H1 (cell line): ENCODE measurements at regions not wholly inside any gene's neighbourhood (a gene's known extent, or its start where the extent isn't known, plus 50 kb on each side); places are given as distances from the start of the nearest gene placed in this dataset.

Source experiments
- CTCF ChIA-PET: fragments of 300-600 bp; sonication (Branson Sonifier 250); formaldehyde crosslinking; loops from one replicate; lab custom pipeline; 2021; ENCODE audit not compliant: partially characterized antibody; lab: Charles Lee
- POLR2A ChIA-PET: fragments of 300-600 bp; sonication (Branson Sonifier 250); formaldehyde crosslinking; loops from one replicate; lab custom pipeline; 2021; ENCODE audit warnings: inconsistent platforms; ENCODE audit not compliant: partially characterized antibody; lab: Charles Lee
- DNase-seq, 2 experiments: peaks; one replicate each; pipeline versions ENCODE4 v3.0.0 to v3.0.0-alpha.2; 2010 to 2022; ENCODE audit warnings: low spot score in 2 of 2, low read depth in 1 of 2, mixed read lengths in 1 of 2
- FAIRE-seq: peaks from 2 replicates; lab custom pipeline; 2011; peaks lifted over from hg19 to GRCh38; lab: Jason Lieb, UNC
- H2AFZ ChIP-seq: 2 replicates; pipeline ENCODE4 v1.8.1; 2012; ENCODE audit warnings: low read length, inconsistent platforms
- H2AK5ac ChIP-seq: 2 replicates; pipeline ENCODE4 v1.6.1; 2013; ENCODE audit warnings: low read depth, low read length
- H2BK120ac ChIP-seq: replicated peaks from 2 replicates; pipeline ENCODE3; 2013; ENCODE audit warnings: low read depth, low read length, inconsistent platforms
- H2BK12ac ChIP-seq: 2 replicates; pipeline ENCODE4 v1.6.1; 2013; ENCODE audit warnings: low read depth, low read length
- H2BK15ac ChIP-seq: 2 replicates; pipeline ENCODE4 v1.6.1; 2013; ENCODE audit warnings: low read length
- H2BK20ac ChIP-seq: 2 replicates; pipeline ENCODE4 v1.6.1; 2013; ENCODE audit warnings: low read length
- H2BK5ac ChIP-seq: 2 replicates; pipeline ENCODE4 v1.6.1; 2013; ENCODE audit warnings: low read depth, low read length
- H3K14ac ChIP-seq: 2 replicates; pipeline ENCODE4 v1.6.1; 2013; ENCODE audit warnings: inconsistent platforms; ENCODE audit not compliant: insufficient read length
- H3K18ac ChIP-seq: 2 replicates; pipeline ENCODE4 v1.6.1; 2013; ENCODE audit warnings: low read length; ENCODE audit errors: extremely low read depth
- H3K23ac ChIP-seq: 2 replicates; pipeline ENCODE4 v1.6.1; 2013; ENCODE audit warnings: inconsistent platforms; ENCODE audit not compliant: insufficient read length
- H3K23me2 ChIP-seq: 2 replicates; pipeline ENCODE4 v1.6.1; 2013; ENCODE audit warnings: low read depth, low read length
- H3K27ac ChIP-seq: 2 replicates; pipeline ENCODE4 v1.6.1; 2011; ENCODE audit warnings: low read depth, low read length, inconsistent platforms
- H3K27me3 ChIP-seq, 4 experiments: replicated peaks in 1 of 4; 1 replicate in 1 of 4; 2 replicates in 3 of 4; pipeline versions ENCODE4 v1.6.1 to v1.8.1; 2011 to 2013; ENCODE audit warnings: low read length in 3 of 4, mild to moderate bottlenecking in 3 of 4, inconsistent platforms in 2 of 4, mixed read lengths in 2 of 4, moderate library complexity in 1 of 4; ENCODE audit not compliant: control insufficient read depth in 3 of 4, insufficient read depth in 3 of 4; ENCODE audit errors: extremely low read depth in 1 of 4
- H3K36me3 ChIP-seq, 4 experiments: 2 replicates each; pipeline versions ENCODE4 v1.6.1 to v1.8.1; 2011 to 2013; ENCODE audit warnings: mild to moderate bottlenecking in 4 of 4, low read length in 3 of 4, moderate library complexity in 2 of 4, control low read depth in 1 of 4, inconsistent platforms in 1 of 4; ENCODE audit not compliant: insufficient read depth in 4 of 4, control insufficient read depth in 2 of 4
- H3K4ac ChIP-seq: replicated peaks from 2 replicates; pipeline ENCODE3; 2013; ENCODE audit warnings: low read length, low read depth, mixed read lengths, inconsistent platforms; ENCODE audit not compliant: insufficient read length
- H3K4me1 ChIP-seq, 4 experiments: replicated peaks in 1 of 4; 1 replicate in 1 of 4; 2 replicates in 3 of 4; pipeline versions ENCODE4 v1.6.1 to v1.8.1; 2011 to 2013; ENCODE audit warnings: low read length in 3 of 4, inconsistent platforms in 2 of 4, mixed read lengths in 1 of 4; ENCODE audit not compliant: insufficient read depth in 4 of 4, control insufficient read depth in 3 of 4
- H3K4me2 ChIP-seq, 2 experiments: 2 replicates each; pipeline versions ENCODE4 v1.6.1 to v1.8.1; 2011 to 2013; ENCODE audit warnings: low read depth in 2 of 2, low read length in 2 of 2, control low read depth in 1 of 2, inconsistent platforms in 1 of 2, mild to moderate bottlenecking in 1 of 2; ENCODE audit not compliant: insufficient read depth in 1 of 2
- H3K4me3 ChIP-seq, 4 experiments: fragments of 200-600, 300-600 bp in 1 of 4; sonication (generic), shearing (Covaris generic), sonication (Bioruptor Twin) in 1 of 4; 2 replicates each; pipeline versions ENCODE4 v1.5.1 to v1.8.1; 2011 to 2016; ENCODE audit warnings: low read length in 4 of 4, low read depth in 3 of 4, control low read depth in 2 of 4, inconsistent platforms in 2 of 4, mild to moderate bottlenecking in 2 of 4, mixed read lengths in 1 of 4, moderate library complexity in 1 of 4; ENCODE audit not compliant: insufficient read depth in 2 of 4; ENCODE audit errors: extremely low read depth in 1 of 4
- H3K56ac ChIP-seq: replicated peaks from 2 replicates; pipeline ENCODE3; 2013; ENCODE audit warnings: low read depth, mild to moderate bottlenecking, mixed read lengths, low read length, inconsistent platforms; ENCODE audit not compliant: insufficient read length
- H3K79me1 ChIP-seq: 2 replicates; pipeline ENCODE4 v1.6.1; 2013; ENCODE audit warnings: low read depth, low read length, control low read depth
- H3K79me2 ChIP-seq, 2 experiments: 2 replicates each; pipeline versions ENCODE4 v1.6.1 to v1.8.1; 2012 to 2013; ENCODE audit warnings: low read length in 2 of 2, mild to moderate bottlenecking in 2 of 2, inconsistent platforms in 1 of 2; ENCODE audit not compliant: insufficient read depth in 2 of 2, control insufficient read depth in 1 of 2
- H3K9ac ChIP-seq, 4 experiments: replicated peaks in 1 of 4; 1 replicate in 1 of 4; 2 replicates in 3 of 4; pipeline versions ENCODE4 v1.6.1 to v1.8.1; 2011 to 2013; ENCODE audit warnings: low read depth in 3 of 4, low read length in 3 of 4, control low read depth in 2 of 4, mild to moderate bottlenecking in 2 of 4, moderate library complexity in 2 of 4, inconsistent platforms in 1 of 4; ENCODE audit errors: extremely low read depth in 1 of 4
- H3K9me3 ChIP-seq, 2 experiments: 2 replicates each; pipeline versions ENCODE4 v1.6.1 to v1.8.1; 2012 to 2013; ENCODE audit warnings: mild to moderate bottlenecking in 2 of 2, moderate library complexity in 2 of 2, control low read depth in 1 of 2, inconsistent platforms in 1 of 2, low read depth in 1 of 2, low read length in 1 of 2, mixed read lengths in 1 of 2; ENCODE audit not compliant: insufficient read depth in 2 of 2
- H4K20me1 ChIP-seq, 2 experiments: replicated peaks in 1 of 2; 2 replicates each; pipeline versions ENCODE3 to v1.8.1; 2011 to 2013; ENCODE audit warnings: inconsistent platforms in 2 of 2, low read length in 2 of 2, mild to moderate bottlenecking in 1 of 2; ENCODE audit not compliant: insufficient read depth in 2 of 2, control insufficient read depth in 1 of 2
- H4K5ac ChIP-seq: 2 replicates; pipeline ENCODE4 v1.6.1; 2013; ENCODE audit warnings: low read length, low read depth, mixed read lengths, inconsistent platforms; ENCODE audit not compliant: insufficient read length
- H4K8ac ChIP-seq: 2 replicates; pipeline ENCODE4 v1.8.0; 2013; ENCODE audit warnings: mild to moderate bottlenecking, moderate library complexity, low read length, inconsistent platforms; ENCODE audit not compliant: insufficient read depth; ENCODE audit errors: extremely low read depth
- H4K91ac ChIP-seq: replicated peaks from 2 replicates; pipeline ENCODE3; 2013; ENCODE audit warnings: low read length, mixed read lengths, inconsistent platforms; ENCODE audit not compliant: insufficient read length
- BACH1 ChIP-seq: IDR thresholded peaks from 2 replicates; pipeline ENCODE4 v1.6.1; 2012; ENCODE audit warnings: low read length, improper control_type of control experiment
- CBX8 ChIP-seq: fragments of 300-800, 300-1000 bp; sonication (generic); IDR thresholded peaks from 2 replicates; pipeline ENCODE4 v1.7.1; 2016; ENCODE audit warnings: low read depth, low read length, borderline replicate concordance
- CHD2 ChIP-seq: IDR thresholded peaks from 2 replicates; pipeline ENCODE4 v1.6.1; 2012; ENCODE audit warnings: low read length, improper control_type of control experiment
- GABPA ChIP-seq: IDR thresholded peaks from 2 replicates; pipeline ENCODE4 v1.6.1; 2011; ENCODE audit warnings: mild to moderate bottlenecking, low read length, moderate library complexity, borderline replicate concordance; ENCODE audit not compliant: insufficient read depth
- JUN ChIP-seq: IDR thresholded peaks from 2 replicates; pipeline ENCODE4 v1.6.1; 2011; ENCODE audit warnings: low read depth, mild to moderate bottlenecking, improper control_type of control experiment, low read length
- KDM4A ChIP-seq: IDR thresholded peaks from one replicate; pipeline ENCODE4 v1.7.1; 2012; ENCODE audit warnings: low read depth, mild to moderate bottlenecking, moderate library complexity, low read length, inconsistent platforms; ENCODE audit not compliant: severe bottlenecking
- NANOG ChIP-seq: IDR thresholded peaks from 2 replicates; pipeline ENCODE4 v1.6.1; 2011; ENCODE audit warnings: low read length, low read depth, mild to moderate bottlenecking, inconsistent platforms; ENCODE audit not compliant: insufficient read depth, poor library complexity, severe bottlenecking
- RBBP5 ChIP-seq: IDR thresholded peaks from 2 replicates; pipeline ENCODE4 v1.7.1; 2012; ENCODE audit warnings: low read depth, mild to moderate bottlenecking, inconsistent platforms, low read length, moderate library complexity, borderline replicate concordance
- YY1 ChIP-seq: IDR thresholded peaks from 2 replicates; pipeline ENCODE4 v1.6.1; 2011; ENCODE audit warnings: low read depth, mild to moderate bottlenecking, low read length
- WGBS, 2 experiments: shearing (Covaris generic) in 1 of 2; methylation state at CpG; one replicate each; pipeline versions ENCODE4 v1.1.6 to v1.1.7; 2013 to 2015; ENCODE audit warnings: low lambda C conversion rate in 2 of 2, mixed read lengths in 2 of 2, inconsistent platforms in 1 of 2, low coverage in 1 of 2, missing lambda C conversion rate in 1 of 2; ENCODE audit not compliant: insufficient replicate concordance in 2 of 2, insufficient coverage in 1 of 2, insufficient read length in 1 of 2; ENCODE audit errors: extremely low coverage in 1 of 2, missing lambda C conversion rate in 1 of 2; 5-methylcytosine and 5-hydroxymethylcytosine counted together

- TF ChIP-seq YY1: no peak
- TF ChIP-seq BACH1: no peak
- TF ChIP-seq NANOG: no peak
- no peak for TF ChIP-seq KDM4A
- no peak for TF ChIP-seq RBBP5
- TF ChIP-seq CBX8: no peak
- no peak for TF ChIP-seq JUN
- no peak for TF ChIP-seq GABPA
- no peak for TF ChIP-seq CHD2
- H2BK12ac ChIP-seq: no peak overlapping the region
- H3K4ac ChIP-seq: no peak overlapping the region
- no peaks in the 10 kb centered on the region for H3K23me2 ChIP-seq
- H3K27me3 ChIP-seq: no peaks in the 10 kb centered on the region
- no peak overlapping the region for H2BK120ac ChIP-seq
- H3K79me2 ChIP-seq: no peaks in the 10 kb centered on the region
- no peak overlapping the region for H3K4me3 ChIP-seq
- H3K56ac ChIP-seq: no peak overlapping the region
- no peak overlapping the region for H2BK20ac ChIP-seq
- no peak overlapping the region for H3K23ac ChIP-seq
- ChIA-PET CTCF (interaction anchor here (0.8 to 3.8 kb wide), 6 partner anchors 9 to 79 kb away, joined by 3 to 14 read pairs (median 8); no protein-coding TSS in a partner anchor), POLR2A (no interaction called here)
- no peaks in the 10 kb centered on the region for H3K9me3 ChIP-seq
- H2AK5ac ChIP-seq: no peak overlapping the region
- FAIRE-seq (no peak), DNase-seq (no peak)
- no peak overlapping the region for H3K18ac ChIP-seq
- H3K36me3 ChIP-seq: no peaks in the 10 kb centered on the region
- no peak overlapping the region for H2BK5ac ChIP-seq
- no peak overlapping the region for H2BK15ac ChIP-seq
- H3K79me1 ChIP-seq: no peaks in the 10 kb centered on the region
- no peak overlapping the region; the same call in 1 of the 2 replicates for H4K8ac ChIP-seq
- no peak overlapping the region for H3K4me2 ChIP-seq
- no peak overlapping the region for H2AFZ ChIP-seq
- WGBS, 2 experiments: 85% methylated on average over 3 of the region's 3 CpGs; no CpG with 5 or more reads in 1 of the 2 experiments
- H3K14ac ChIP-seq: no peak overlapping the region
- no peak overlapping the region for H3K9ac ChIP-seq
- H4K5ac ChIP-seq: no peak overlapping the region
- H3K4me1 ChIP-seq: peaks cover 0 to 7% (median 0%) of the 10 kb centered on the region in 4 experiments; a peak in 2 of 7 replicates
- H4K91ac ChIP-seq: no peak overlapping the region
- H4K20me1 ChIP-seq: no peaks in the 10 kb centered on the region
- H3K27ac ChIP-seq: no peak overlapping the region
Measured at GRCh38 chr1:84748364-84748763, 58.1 kb upstream of the SSX2IP start.
